H1 (cell line): ENCODE measurements at regions not wholly inside any gene's neighbourhood (a gene's known extent, or its start where the extent isn't known, plus 50 kb on each side); places are given as distances from the start of the nearest gene placed in this dataset.

Experiments
- CTCF ChIA-PET: fragments of 300-600 bp; sonication (Branson Sonifier 250); formaldehyde crosslinking; loops from one replicate; lab custom pipeline; 2021; ENCODE audit not compliant: partially characterized antibody; lab: Charles Lee
- POLR2A ChIA-PET: fragments of 300-600 bp; sonication (Branson Sonifier 250); formaldehyde crosslinking; loops from one replicate; lab custom pipeline; 2021; ENCODE audit warnings: inconsistent platforms; ENCODE audit not compliant: partially characterized antibody; lab: Charles Lee
- DNase-seq, 2 experiments: peaks; one replicate each; pipeline versions ENCODE4 v3.0.0 to v3.0.0-alpha.2; 2010 to 2022; ENCODE audit warnings: low spot score in 2 of 2, low read depth in 1 of 2, mixed read lengths in 1 of 2
- FAIRE-seq: peaks from 2 replicates; lab custom pipeline; 2011; peaks lifted over from hg19 to GRCh38; lab: Jason Lieb, UNC
- H2AFZ ChIP-seq: 2 replicates; pipeline ENCODE4 v1.8.1; 2012; ENCODE audit warnings: low read length, inconsistent platforms
- H2AK5ac ChIP-seq: 2 replicates; pipeline ENCODE4 v1.6.1; 2013; ENCODE audit warnings: low read depth, low read length
- H2BK120ac ChIP-seq: replicated peaks from 2 replicates; pipeline ENCODE3; 2013; ENCODE audit warnings: low read depth, low read length, inconsistent platforms
- H2BK12ac ChIP-seq: 2 replicates; pipeline ENCODE4 v1.6.1; 2013; ENCODE audit warnings: low read depth, low read length
- H2BK15ac ChIP-seq: 2 replicates; pipeline ENCODE4 v1.6.1; 2013; ENCODE audit warnings: low read length
- H2BK20ac ChIP-seq: 2 replicates; pipeline ENCODE4 v1.6.1; 2013; ENCODE audit warnings: low read length
- H2BK5ac ChIP-seq: 2 replicates; pipeline ENCODE4 v1.6.1; 2013; ENCODE audit warnings: low read depth, low read length
- H3K14ac ChIP-seq: 2 replicates; pipeline ENCODE4 v1.6.1; 2013; ENCODE audit warnings: inconsistent platforms; ENCODE audit not compliant: insufficient read length
- H3K18ac ChIP-seq: 2 replicates; pipeline ENCODE4 v1.6.1; 2013; ENCODE audit warnings: low read length; ENCODE audit errors: extremely low read depth
- H3K23ac ChIP-seq: 2 replicates; pipeline ENCODE4 v1.6.1; 2013; ENCODE audit warnings: inconsistent platforms; ENCODE audit not compliant: insufficient read length
- H3K23me2 ChIP-seq: 2 replicates; pipeline ENCODE4 v1.6.1; 2013; ENCODE audit warnings: low read depth, low read length
- H3K27ac ChIP-seq: 2 replicates; pipeline ENCODE4 v1.6.1; 2011; ENCODE audit warnings: low read depth, low read length, inconsistent platforms
- H3K27me3 ChIP-seq, 4 experiments: replicated peaks in 1 of 4; 1 replicate in 1 of 4; 2 replicates in 3 of 4; pipeline versions ENCODE4 v1.6.1 to v1.8.1; 2011 to 2013; ENCODE audit warnings: low read length in 3 of 4, mild to moderate bottlenecking in 3 of 4, inconsistent platforms in 2 of 4, mixed read lengths in 2 of 4, moderate library complexity in 1 of 4; ENCODE audit not compliant: control insufficient read depth in 3 of 4, insufficient read depth in 3 of 4; ENCODE audit errors: extremely low read depth in 1 of 4
- H3K36me3 ChIP-seq, 4 experiments: 2 replicates each; pipeline versions ENCODE4 v1.6.1 to v1.8.1; 2011 to 2013; ENCODE audit warnings: mild to moderate bottlenecking in 4 of 4, low read length in 3 of 4, moderate library complexity in 2 of 4, control low read depth in 1 of 4, inconsistent platforms in 1 of 4; ENCODE audit not compliant: insufficient read depth in 4 of 4, control insufficient read depth in 2 of 4
- H3K4ac ChIP-seq: replicated peaks from 2 replicates; pipeline ENCODE3; 2013; ENCODE audit warnings: low read length, low read depth, mixed read lengths, inconsistent platforms; ENCODE audit not compliant: insufficient read length
- H3K4me1 ChIP-seq, 4 experiments: replicated peaks in 1 of 4; 1 replicate in 1 of 4; 2 replicates in 3 of 4; pipeline versions ENCODE4 v1.6.1 to v1.8.1; 2011 to 2013; ENCODE audit warnings: low read length in 3 of 4, inconsistent platforms in 2 of 4, mixed read lengths in 1 of 4; ENCODE audit not compliant: insufficient read depth in 4 of 4, control insufficient read depth in 3 of 4
- H3K4me2 ChIP-seq, 2 experiments: 2 replicates each; pipeline versions ENCODE4 v1.6.1 to v1.8.1; 2011 to 2013; ENCODE audit warnings: low read depth in 2 of 2, low read length in 2 of 2, control low read depth in 1 of 2, inconsistent platforms in 1 of 2, mild to moderate bottlenecking in 1 of 2; ENCODE audit not compliant: insufficient read depth in 1 of 2
- H3K4me3 ChIP-seq, 4 experiments: fragments of 200-600, 300-600 bp in 1 of 4; sonication (generic), shearing (Covaris generic), sonication (Bioruptor Twin) in 1 of 4; 2 replicates each; pipeline versions ENCODE4 v1.5.1 to v1.8.1; 2011 to 2016; ENCODE audit warnings: low read length in 4 of 4, low read depth in 3 of 4, control low read depth in 2 of 4, inconsistent platforms in 2 of 4, mild to moderate bottlenecking in 2 of 4, mixed read lengths in 1 of 4, moderate library complexity in 1 of 4; ENCODE audit not compliant: insufficient read depth in 2 of 4; ENCODE audit errors: extremely low read depth in 1 of 4
- H3K56ac ChIP-seq: replicated peaks from 2 replicates; pipeline ENCODE3; 2013; ENCODE audit warnings: low read depth, mild to moderate bottlenecking, mixed read lengths, low read length, inconsistent platforms; ENCODE audit not compliant: insufficient read length
- H3K79me1 ChIP-seq: 2 replicates; pipeline ENCODE4 v1.6.1; 2013; ENCODE audit warnings: low read depth, low read length, control low read depth
- H3K79me2 ChIP-seq, 2 experiments: 2 replicates each; pipeline versions ENCODE4 v1.6.1 to v1.8.1; 2012 to 2013; ENCODE audit warnings: low read length in 2 of 2, mild to moderate bottlenecking in 2 of 2, inconsistent platforms in 1 of 2; ENCODE audit not compliant: insufficient read depth in 2 of 2, control insufficient read depth in 1 of 2
- H3K9ac ChIP-seq, 4 experiments: replicated peaks in 1 of 4; 1 replicate in 1 of 4; 2 replicates in 3 of 4; pipeline versions ENCODE4 v1.6.1 to v1.8.1; 2011 to 2013; ENCODE audit warnings: low read depth in 3 of 4, low read length in 3 of 4, control low read depth in 2 of 4, mild to moderate bottlenecking in 2 of 4, moderate library complexity in 2 of 4, inconsistent platforms in 1 of 4; ENCODE audit errors: extremely low read depth in 1 of 4
- H3K9me3 ChIP-seq, 2 experiments: 2 replicates each; pipeline versions ENCODE4 v1.6.1 to v1.8.1; 2012 to 2013; ENCODE audit warnings: mild to moderate bottlenecking in 2 of 2, moderate library complexity in 2 of 2, control low read depth in 1 of 2, inconsistent platforms in 1 of 2, low read depth in 1 of 2, low read length in 1 of 2, mixed read lengths in 1 of 2; ENCODE audit not compliant: insufficient read depth in 2 of 2
- H4K20me1 ChIP-seq, 2 experiments: replicated peaks in 1 of 2; 2 replicates each; pipeline versions ENCODE3 to v1.8.1; 2011 to 2013; ENCODE audit warnings: inconsistent platforms in 2 of 2, low read length in 2 of 2, mild to moderate bottlenecking in 1 of 2; ENCODE audit not compliant: insufficient read depth in 2 of 2, control insufficient read depth in 1 of 2
- H4K5ac ChIP-seq: 2 replicates; pipeline ENCODE4 v1.6.1; 2013; ENCODE audit warnings: low read length, low read depth, mixed read lengths, inconsistent platforms; ENCODE audit not compliant: insufficient read length
- H4K8ac ChIP-seq: 2 replicates; pipeline ENCODE4 v1.8.0; 2013; ENCODE audit warnings: mild to moderate bottlenecking, moderate library complexity, low read length, inconsistent platforms; ENCODE audit not compliant: insufficient read depth; ENCODE audit errors: extremely low read depth
- H4K91ac ChIP-seq: replicated peaks from 2 replicates; pipeline ENCODE3; 2013; ENCODE audit warnings: low read length, mixed read lengths, inconsistent platforms; ENCODE audit not compliant: insufficient read length
- CTCF ChIP-seq, 3 experiments: IDR thresholded peaks; 1 replicate in 2 of 3; 2 replicates in 1 of 3; pipeline versions ENCODE4 v1.5.1 to v1.6.1; 2011; ENCODE audit warnings: low read length in 3 of 3, mild to moderate bottlenecking in 3 of 3, inconsistent platforms in 2 of 3, low read depth in 1 of 3, moderate library complexity in 1 of 3; ENCODE audit not compliant: insufficient read depth in 1 of 3; ENCODE audit errors: control extremely low read depth in 1 of 3
- GABPA ChIP-seq: IDR thresholded peaks from 2 replicates; pipeline ENCODE4 v1.6.1; 2011; ENCODE audit warnings: mild to moderate bottlenecking, low read length, moderate library complexity, borderline replicate concordance; ENCODE audit not compliant: insufficient read depth
- MAFK ChIP-seq: IDR thresholded peaks from 2 replicates; pipeline ENCODE4 v1.6.1; 2012; ENCODE audit warnings: low read depth, mild to moderate bottlenecking, improper control_type of control experiment, low read length
- RBBP5 ChIP-seq: IDR thresholded peaks from 2 replicates; pipeline ENCODE4 v1.7.1; 2012; ENCODE audit warnings: low read depth, mild to moderate bottlenecking, inconsistent platforms, low read length, moderate library complexity, borderline replicate concordance
- SUZ12 ChIP-seq: fragments of 200-600 bp; sonication (generic); IDR thresholded peaks from 2 replicates; pipeline ENCODE4 v1.6.1; 2012; ENCODE audit warnings: mild to moderate bottlenecking, inconsistent platforms, low read length, moderate library complexity, mixed read lengths
- WGBS, 2 experiments: shearing (Covaris generic) in 1 of 2; methylation state at CpG; one replicate each; pipeline versions ENCODE4 v1.1.6 to v1.1.7; 2013 to 2015; ENCODE audit warnings: low lambda C conversion rate in 2 of 2, mixed read lengths in 2 of 2, inconsistent platforms in 1 of 2, low coverage in 1 of 2, missing lambda C conversion rate in 1 of 2; ENCODE audit not compliant: insufficient replicate concordance in 2 of 2, insufficient coverage in 1 of 2, insufficient read length in 1 of 2; ENCODE audit errors: extremely low coverage in 1 of 2, missing lambda C conversion rate in 1 of 2; 5-methylcytosine and 5-hydroxymethylcytosine counted together

- no peak overlapping the region for H3K27ac ChIP-seq
- no peaks in the 10 kb centered on the region; a peak in 2 of 7 replicates for H3K27me3 ChIP-seq
- no peak overlapping the region for H2BK12ac ChIP-seq
- no peak overlapping the region for H2AK5ac ChIP-seq
- H3K4me1 ChIP-seq, result peaks cover 7 to 13% (median 8%) of the 10 kb centered on the region in 4 experiments
- 95% methylated on average over 1 of the region's 1 CpG; no CpG with 5 or more reads in 1 of the 2 experiments for WGBS, 2 experiments
- no peak overlapping the region for H3K23ac ChIP-seq
- FAIRE-seq, result no peak
- no peak for DNase-seq
- POLR2A ChIA-PET, result no interaction called here
- H3K9ac ChIP-seq, result no peak overlapping the region
- peaks cover 0 to 3% (median 0%) of the 10 kb centered on the region in 4 experiments; a peak in 1 of 8 replicates for H3K36me3 ChIP-seq
- H3K79me2 ChIP-seq, result no peaks in the 10 kb centered on the region
- no peak overlapping the region for H2BK20ac ChIP-seq
- peak overlapping the region; percentile 73; the same call in 1 of the 2 replicates for H2BK15ac ChIP-seq
- no peak overlapping the region for H4K5ac ChIP-seq
- H3K79me1 ChIP-seq, result no peaks in the 10 kb centered on the region
- no peak overlapping the region for H2AFZ ChIP-seq
- CTCF ChIA-PET, result interaction anchor here (0.5 to 1.6 kb wide), 7 partner anchors 11 to 290 kb away, joined by 3 to 4 read pairs (median 3); no protein-coding TSS in a partner anchor
- H2BK5ac ChIP-seq, result no peak overlapping the region
- no peak overlapping the region for H4K91ac ChIP-seq
- no peak overlapping the region for H3K14ac ChIP-seq
- peak overlapping the region; percentile 52 to 78; a peak in 3 of 4 replicates for H3K4me2 ChIP-seq
- no peak overlapping the region for H4K8ac ChIP-seq
- H3K4me3 ChIP-seq, result no peak overlapping the region
- no peaks in the 10 kb centered on the region for H4K20me1 ChIP-seq
- H3K56ac ChIP-seq, result no peak overlapping the region
- no peaks in the 10 kb centered on the region for H3K23me2 ChIP-seq
- H3K18ac ChIP-seq, result peak overlapping the region; percentile 62
- H3K9me3 ChIP-seq, result peaks cover 0 to 6% of the 10 kb centered on the region in 2 experiments; a peak in 1 of 4 replicates
- TF ChIP-seq RBBP5, result no peak
- no peak for TF ChIP-seq CTCF (IDR thresholded peaks at IDR 0.05; ENCODE audit: control extremely low read depth in 1 of 3, insufficient read depth in 1 of 3, low read depth in 1 of 3, low read length in 3 of 3)
- TF ChIP-seq MAFK, result no peak
- TF ChIP-seq SUZ12, result no peak
- no peak for TF ChIP-seq GABPA
- H2BK120ac ChIP-seq, result no peak overlapping the region
- no peak overlapping the region for H3K4ac ChIP-seq
Observed at GRCh38 chr12:97276661-97277429, 185.8 kb upstream of the RMST start.
